Stomach (tissue), 8 donors: ENCODE measurements at regions not wholly inside any gene's neighbourhood (a gene's known extent, or its start where the extent isn't known, plus 50 kb on each side); places are given as distances from the start of the nearest gene placed in this dataset.

Experiments
- DNase-seq, 2 donors: peaks; one replicate each; pipeline versions ENCODE4 v3.0.0 to v3.0.0-alpha.2; 2013 to 2019
- H3K27ac ChIP-seq, 5 donors: fragments of 200-600 bp in 4 of 5; sonication (generic) in 4 of 5; one replicate each; pipeline ENCODE4 v1.5.1; 2013 to 2019; ENCODE audit warnings: mild to moderate bottlenecking in 1 of 5, moderate library complexity in 1 of 5
- H3K27me3 ChIP-seq, 3 donors: fragments of 200-600 bp; sonication (generic); one replicate each; pipeline ENCODE4 v1.5.1; 2017 to 2019; ENCODE audit warnings: mixed run types in 1 of 3
- H3K36me3 ChIP-seq, 4 donors: fragments of 200-600 bp; sonication (generic); 1 replicate in 3 of 4; 2 replicates in 1 of 4; pipeline ENCODE4 v1.5.1; 2016 to 2019
- H3K4me1 ChIP-seq, 4 donors: fragments of 200-600 bp; sonication (generic); one replicate each; pipeline ENCODE4 v1.5.1; 2016 to 2019
- H3K4me3 ChIP-seq, 4 donors: fragments of 200-600 bp; sonication (generic) in 3 of 4; one replicate each; pipeline ENCODE4 v1.5.1; 2016 to 2019; ENCODE audit warnings: mild to moderate bottlenecking in 1 of 4
- H3K9me3 ChIP-seq, 4 donors: fragments of 200-600 bp; sonication (generic); one replicate each; pipeline ENCODE4 v1.5.1; 2016 to 2019
- EP300 ChIP-seq: sonication (generic); formaldehyde crosslinking; IDR thresholded peaks from one replicate; pipeline ENCODE4 v1.6.1; 2017; ENCODE audit warnings: antibody characterized with exemption
- POLR2A ChIP-seq, 4 donors: fragments of 450-650 bp; IDR thresholded peaks; one replicate each; pipeline ENCODE4 v1.6.1; 2016; ENCODE audit warnings: antibody characterized with exemption in 4 of 4, control low read depth in 2 of 4, mild to moderate bottlenecking in 1 of 4, moderate library complexity in 1 of 4
- POLR2AphosphoS5 ChIP-seq, 3 donors: sonication (generic); formaldehyde crosslinking; IDR thresholded peaks; one replicate each; pipeline ENCODE4 v1.6.1; 2016; ENCODE audit warnings: antibody characterized with exemption in 3 of 3
- WGBS, 5 donors: extraction: QIAGEN DNeasy Blood & Tissue Kit in 3 of 5; methylation state at CpG; one replicate each; pipeline versions ENCODE4 v1.1.5 to v1.1.7; 2013 to 2018; 5-methylcytosine and 5-hydroxymethylcytosine counted together
- intact Hi-C: fragments of 100-400 bp; cut with DNase I; formaldehyde crosslinking; loops from one replicate; pipeline ENCODE4 v1.15.1; 2023; ENCODE audit warnings: low total_unique reads
- TF ChIP-seq, protein P1 (sequence below), 7 experiments: fragments of 450-650 bp in 4 of 7; fragments of 200-600 bp in 3 of 7; sonication (generic) in 3 of 7; IDR thresholded peaks; one replicate each; pipeline ENCODE4 v1.5.1; 2016 to 2019; ENCODE audit warnings: antibody characterized with exemption in 7 of 7, control low read depth in 2 of 7, mild to moderate bottlenecking in 1 of 7
- donor health status: healthy with polysubstance abuse.
- donor health status: Bipolar disorder and iron deficiency.
- donor health status: healthy.

DNA sequence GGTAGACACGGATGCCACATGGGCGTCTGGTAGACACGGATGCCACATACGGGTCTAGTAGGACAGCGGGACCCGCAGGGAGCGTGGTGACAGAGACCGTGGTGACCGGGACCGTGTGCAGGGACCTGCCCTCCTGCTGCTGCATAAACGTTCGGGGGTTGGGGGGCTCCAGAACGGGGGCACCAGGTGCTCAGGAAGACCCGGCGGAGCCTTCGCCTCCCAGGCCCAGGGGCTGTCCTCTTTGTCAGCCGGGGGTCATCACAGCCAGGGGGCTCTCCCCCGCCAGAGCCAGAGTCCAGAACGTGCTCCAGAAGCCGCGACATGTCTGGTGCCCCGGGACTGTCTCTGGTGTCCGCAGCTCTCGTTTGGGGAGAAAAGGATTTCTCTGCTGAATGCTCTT, 69.2 kb upstream of the ADGRA1 start:
- TF ChIP-seq POLR2AphosphoS5 (IDR thresholded peaks at IDR 0.05): no peak
- TF ChIP-seq, protein P1, sequence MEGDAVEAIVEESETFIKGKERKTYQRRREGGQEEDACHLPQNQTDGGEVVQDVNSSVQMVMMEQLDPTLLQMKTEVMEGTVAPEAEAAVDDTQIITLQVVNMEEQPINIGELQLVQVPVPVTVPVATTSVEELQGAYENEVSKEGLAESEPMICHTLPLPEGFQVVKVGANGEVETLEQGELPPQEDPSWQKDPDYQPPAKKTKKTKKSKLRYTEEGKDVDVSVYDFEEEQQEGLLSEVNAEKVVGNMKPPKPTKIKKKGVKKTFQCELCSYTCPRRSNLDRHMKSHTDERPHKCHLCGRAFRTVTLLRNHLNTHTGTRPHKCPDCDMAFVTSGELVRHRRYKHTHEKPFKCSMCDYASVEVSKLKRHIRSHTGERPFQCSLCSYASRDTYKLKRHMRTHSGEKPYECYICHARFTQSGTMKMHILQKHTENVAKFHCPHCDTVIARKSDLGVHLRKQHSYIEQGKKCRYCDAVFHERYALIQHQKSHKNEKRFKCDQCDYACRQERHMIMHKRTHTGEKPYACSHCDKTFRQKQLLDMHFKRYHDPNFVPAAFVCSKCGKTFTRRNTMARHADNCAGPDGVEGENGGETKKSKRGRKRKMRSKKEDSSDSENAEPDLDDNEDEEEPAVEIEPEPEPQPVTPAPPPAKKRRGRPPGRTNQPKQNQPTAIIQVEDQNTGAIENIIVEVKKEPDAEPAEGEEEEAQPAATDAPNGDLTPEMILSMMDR (IDR thresholded peaks at IDR 0.05): no peak
- TF ChIP-seq POLR2A (IDR thresholded peaks at IDR 0.05): no peak
- no peak for TF ChIP-seq EP300
- WGBS, 5 donors: 86 to 92% (median 88%) methylated on average over 14 to 24 of the region's 24 CpGs
- DNase-seq: no peak

DNA sequence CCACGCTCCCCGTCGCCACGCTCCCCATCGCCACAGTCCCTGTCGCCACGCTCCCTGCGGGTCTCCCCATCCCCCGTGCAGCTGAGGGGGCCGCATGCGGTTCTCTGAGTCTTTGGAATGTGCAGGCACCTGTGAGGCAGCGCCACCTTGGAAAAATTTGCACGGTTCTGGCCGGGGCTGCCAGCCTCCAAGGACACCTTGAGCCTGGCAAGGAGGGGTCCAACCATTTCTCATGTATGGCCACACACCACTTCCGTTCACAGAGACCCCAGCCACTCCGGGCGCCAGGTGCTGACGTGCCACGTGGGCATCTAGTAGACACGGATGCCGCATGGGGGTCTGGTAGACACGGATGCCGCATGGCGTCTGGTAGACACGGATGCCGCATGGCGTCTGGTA, 70.5 kb upstream of the ADGRA1 start:
- DNase-seq: no peak
- Histone ChIP-seq H3K27ac (no peak overlapping the region), H3K36me3 (no peaks in the 10 kb centered on the region), H3K4me1 (peaks cover 0 to 18% (median 2%) of the 10 kb centered on the region in 4 donors), H3K27me3 (peaks cover 0 to 50% (median 4%) of the 10 kb centered on the region in 3 donors), H3K9me3 (no peaks in the 10 kb centered on the region), H3K4me3 (no peak overlapping the region)
- intact Hi-C loops: no loop called here
- TF ChIP-seq, protein P1 (IDR thresholded peaks at IDR 0.05): no peak
- no peak for TF ChIP-seq POLR2A (IDR thresholded peaks at IDR 0.05)
- TF ChIP-seq POLR2AphosphoS5 (IDR thresholded peaks at IDR 0.05): no peak
- TF ChIP-seq EP300: no peak
- WGBS, 5 donors: 80 to 96% (median 93%) methylated on average over 17 to 27 of the region's 27 CpGs

More for the DNA sequence above, 69.2 kb upstream of the ADGRA1 start:
- intact Hi-C loops: no loop called here
- Histone ChIP-seq H3K9me3 (no peaks in the 10 kb centered on the region), H3K4me3 (no peak overlapping the region), H3K36me3 (no peaks in the 10 kb centered on the region), H3K27ac (no peak overlapping the region), H3K27me3 (peaks cover 0 to 62% (median 4%) of the 10 kb centered on the region in 3 donors), H3K4me1 (peaks cover 0 to 21% (median 2%) of the 10 kb centered on the region in 4 donors)

DNA sequence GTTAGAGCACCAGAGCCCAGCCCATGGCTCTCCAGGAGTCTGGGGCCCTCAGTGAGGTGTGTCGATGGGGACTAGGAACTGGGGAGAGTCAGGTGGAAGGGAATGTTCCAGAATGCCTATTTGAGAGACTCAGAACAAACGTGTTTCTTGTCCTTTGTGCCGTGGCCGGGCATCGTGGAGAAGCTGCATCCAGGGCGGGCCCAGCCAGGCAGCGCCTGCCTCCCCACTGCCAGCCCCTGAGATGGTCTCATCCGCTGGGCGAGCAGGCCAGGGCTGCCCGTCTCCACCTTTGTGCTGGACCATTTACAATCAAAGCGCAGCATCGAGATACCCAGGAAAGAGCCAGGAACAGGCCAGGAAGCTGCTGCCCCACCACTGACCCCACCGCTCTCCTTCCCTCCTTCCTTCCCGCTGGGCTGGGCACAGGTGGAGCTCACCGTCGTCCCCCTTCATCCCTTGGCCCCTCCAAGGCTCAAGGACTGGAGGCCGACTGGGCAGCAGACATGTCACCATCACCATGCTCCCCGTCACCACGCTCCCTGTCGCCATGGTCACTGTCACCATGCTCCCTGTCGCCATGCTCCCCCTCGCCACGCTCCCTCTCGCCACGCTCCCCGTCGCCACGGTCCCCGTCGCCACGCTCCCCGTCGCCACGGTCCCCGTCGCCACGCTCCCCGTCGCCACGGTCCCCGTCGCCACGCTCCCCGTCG, 71.1 kb upstream of the ADGRA1 start:
- Histone ChIP-seq H3K4me1 (peaks cover 0 to 15% (median 2%) of the 10 kb centered on the region in 4 donors), H3K36me3 (no peaks in the 10 kb centered on the region), H3K27ac (no peak overlapping the region), H3K4me3 (no peak overlapping the region), H3K27me3 (peaks cover 0 to 45% (median 4%) of the 10 kb centered on the region in 3 donors), H3K9me3 (no peaks in the 10 kb centered on the region)
- TF ChIP-seq EP300: no peak
- no peak for TF ChIP-seq POLR2A (IDR thresholded peaks at IDR 0.05)
- TF ChIP-seq, protein P1 (IDR thresholded peaks at IDR 0.05): no peak
- TF ChIP-seq POLR2AphosphoS5 (IDR thresholded peaks at IDR 0.05): no peak
- 91 to 95% (median 93%) methylated on average over 41 to 45 of the region's 45 CpGs for WGBS, 5 donors
- DNase-seq: no peak
- intact Hi-C loops: no loop called here

DNA sequence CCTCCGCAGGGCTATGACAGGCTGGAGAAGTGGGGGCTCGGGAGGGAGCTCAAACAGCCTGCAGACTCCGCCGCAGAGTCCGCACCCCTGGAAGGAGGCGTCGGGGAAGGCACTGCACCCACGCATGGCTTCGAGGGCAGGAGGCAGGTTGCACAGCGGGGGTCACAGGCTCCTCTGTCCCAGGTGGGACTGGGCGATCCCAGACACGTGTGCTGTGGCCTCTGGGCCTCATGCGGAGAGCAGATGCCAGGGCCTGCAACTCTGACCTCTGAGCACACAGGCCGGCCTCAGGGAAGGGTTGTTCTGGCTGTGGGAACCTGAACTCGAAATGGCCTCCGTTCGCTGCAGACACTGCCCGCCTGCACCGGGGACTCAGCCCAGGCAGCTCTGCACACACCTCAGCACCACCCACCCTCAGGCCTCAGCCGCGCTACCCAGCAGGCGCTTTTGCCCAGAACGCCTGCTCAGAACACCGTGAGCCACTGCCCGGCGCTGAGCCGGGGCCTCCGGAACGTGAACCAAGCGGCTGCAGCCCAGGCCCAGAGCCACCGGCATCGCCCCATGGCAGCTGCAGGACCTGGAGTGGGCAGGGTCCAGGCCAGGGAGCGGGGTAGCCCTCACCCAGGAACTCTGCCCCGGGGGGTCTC, 71.8 kb upstream of the ADGRA1 start:
- H3K9me3 ChIP-seq: no peaks in the 10 kb centered on the region
- no peak overlapping the region for H3K27ac ChIP-seq
- no peaks in the 10 kb centered on the region for H3K36me3 ChIP-seq
- DNase-seq: no peak
- TF ChIP-seq, protein P1 (IDR thresholded peaks at IDR 0.05): no peak
- TF ChIP-seq POLR2A (IDR thresholded peaks at IDR 0.05) (no peak), EP300 (no peak), POLR2AphosphoS5 (IDR thresholded peaks at IDR 0.05) (no peak)
- peaks cover 0 to 15% (median 2%) of the 10 kb centered on the region in 4 donors for H3K4me1 ChIP-seq
- H3K4me3 ChIP-seq: no peak overlapping the region
- WGBS, 5 donors: 87 to 91% (median 90%) methylated on average over 18 to 34 of the region's 34 CpGs
- peaks cover 0 to 39% (median 4%) of the 10 kb centered on the region in 3 donors for H3K27me3 ChIP-seq
- intact Hi-C loops: no loop called here
